Uterus (tissue), 2 donors: ENCODE measurements at regions not wholly inside any gene's neighbourhood (a gene's known extent, or its start where the extent isn't known, plus 50 kb on each side); places are given as distances from the start of the nearest gene placed in this dataset.

ENCODE experiments used
- POLR2A ChIP-seq, 2 donors: fragments of 450-650 bp; IDR thresholded peaks; one replicate each; pipeline ENCODE4 v1.6.1; 2016; ENCODE audit warnings: antibody characterized with exemption in 2 of 2, mild to moderate bottlenecking in 1 of 2, moderate library complexity in 1 of 2
- TF ChIP-seq, protein P1 (sequence below), 4 experiments: fragments of 200-600 bp in 2 of 4; fragments of 450-650 bp in 2 of 4; sonication (generic) in 2 of 4; IDR thresholded peaks; one replicate each; pipeline ENCODE4 v1.5.1; 2016 to 2019; ENCODE audit warnings: antibody characterized with exemption in 4 of 4, mild to moderate bottlenecking in 2 of 4, moderate library complexity in 1 of 4

GRCh38 chr13:84470528-84470927, 588.3 kb upstream of the SLITRK1 start:
- TF ChIP-seq, protein P1, sequence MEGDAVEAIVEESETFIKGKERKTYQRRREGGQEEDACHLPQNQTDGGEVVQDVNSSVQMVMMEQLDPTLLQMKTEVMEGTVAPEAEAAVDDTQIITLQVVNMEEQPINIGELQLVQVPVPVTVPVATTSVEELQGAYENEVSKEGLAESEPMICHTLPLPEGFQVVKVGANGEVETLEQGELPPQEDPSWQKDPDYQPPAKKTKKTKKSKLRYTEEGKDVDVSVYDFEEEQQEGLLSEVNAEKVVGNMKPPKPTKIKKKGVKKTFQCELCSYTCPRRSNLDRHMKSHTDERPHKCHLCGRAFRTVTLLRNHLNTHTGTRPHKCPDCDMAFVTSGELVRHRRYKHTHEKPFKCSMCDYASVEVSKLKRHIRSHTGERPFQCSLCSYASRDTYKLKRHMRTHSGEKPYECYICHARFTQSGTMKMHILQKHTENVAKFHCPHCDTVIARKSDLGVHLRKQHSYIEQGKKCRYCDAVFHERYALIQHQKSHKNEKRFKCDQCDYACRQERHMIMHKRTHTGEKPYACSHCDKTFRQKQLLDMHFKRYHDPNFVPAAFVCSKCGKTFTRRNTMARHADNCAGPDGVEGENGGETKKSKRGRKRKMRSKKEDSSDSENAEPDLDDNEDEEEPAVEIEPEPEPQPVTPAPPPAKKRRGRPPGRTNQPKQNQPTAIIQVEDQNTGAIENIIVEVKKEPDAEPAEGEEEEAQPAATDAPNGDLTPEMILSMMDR (IDR thresholded peaks at IDR 0.05), result no peak
- TF ChIP-seq POLR2A (IDR thresholded peaks at IDR 0.05), result no peak
